ENCODE measurements at regions not wholly inside any gene's neighbourhood (a gene's known extent, or its start where the extent isn't known, plus 50 kb on each side); places are given as distances from the start of the nearest gene placed in this dataset.

DNA sequence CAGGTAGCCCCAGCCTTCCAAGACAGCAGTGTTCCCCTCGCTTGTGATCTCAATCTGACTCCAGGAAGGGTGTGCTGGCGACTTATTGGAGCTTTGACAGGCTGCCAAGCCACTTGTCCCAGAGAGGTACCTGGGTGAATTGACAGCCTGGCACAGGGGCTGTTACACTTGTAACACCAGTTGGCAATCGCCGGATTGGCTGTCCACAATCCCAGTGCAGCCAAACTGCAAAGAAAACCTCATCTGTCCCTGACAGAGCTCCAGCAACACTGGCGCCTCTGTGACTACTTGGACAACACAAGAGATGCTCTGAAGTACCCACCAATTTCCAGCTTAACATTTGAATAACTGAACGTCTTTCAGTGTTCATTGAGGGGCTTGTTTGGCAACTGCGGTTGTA lies 76.8 kb upstream of the PRPS1 start:
- TF ChIP-seq POLR2A (IDR thresholded peaks at IDR 0.05) = no peak
- TF ChIP-seq, protein P1, sequence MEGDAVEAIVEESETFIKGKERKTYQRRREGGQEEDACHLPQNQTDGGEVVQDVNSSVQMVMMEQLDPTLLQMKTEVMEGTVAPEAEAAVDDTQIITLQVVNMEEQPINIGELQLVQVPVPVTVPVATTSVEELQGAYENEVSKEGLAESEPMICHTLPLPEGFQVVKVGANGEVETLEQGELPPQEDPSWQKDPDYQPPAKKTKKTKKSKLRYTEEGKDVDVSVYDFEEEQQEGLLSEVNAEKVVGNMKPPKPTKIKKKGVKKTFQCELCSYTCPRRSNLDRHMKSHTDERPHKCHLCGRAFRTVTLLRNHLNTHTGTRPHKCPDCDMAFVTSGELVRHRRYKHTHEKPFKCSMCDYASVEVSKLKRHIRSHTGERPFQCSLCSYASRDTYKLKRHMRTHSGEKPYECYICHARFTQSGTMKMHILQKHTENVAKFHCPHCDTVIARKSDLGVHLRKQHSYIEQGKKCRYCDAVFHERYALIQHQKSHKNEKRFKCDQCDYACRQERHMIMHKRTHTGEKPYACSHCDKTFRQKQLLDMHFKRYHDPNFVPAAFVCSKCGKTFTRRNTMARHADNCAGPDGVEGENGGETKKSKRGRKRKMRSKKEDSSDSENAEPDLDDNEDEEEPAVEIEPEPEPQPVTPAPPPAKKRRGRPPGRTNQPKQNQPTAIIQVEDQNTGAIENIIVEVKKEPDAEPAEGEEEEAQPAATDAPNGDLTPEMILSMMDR (IDR thresholded peaks at IDR 0.05) = no peak

Measured in heart left ventricle (tissue), 13 donors.